DND-41 (cell line): ENCODE measurements at regions not wholly inside any gene's neighbourhood (a gene's known extent, or its start where the extent isn't known, plus 50 kb on each side); places are given as distances from the start of the nearest gene placed in this dataset.
"Not testable (repeated sequence)": the region's sequence is repeated elsewhere in the genome, so short reads cannot be mapped to it uniquely, and the experiment has no call there.

Source experiments
- ATAC-seq: fragments of 200-7000 bp; cut with Tn5 transposase; 3 replicates; pipeline ENCODE4 v1.9.1; 2021; ENCODE audit warnings: low read depth; ENCODE audit not compliant: insufficient read depth
- DNase-seq: peaks from one replicate; pipeline ENCODE4 v3.0.0-alpha.2; 2020
- H2AFZ ChIP-seq: 2 replicates; pipeline ENCODE4 v1.6.0; 2012; ENCODE audit warnings: low read depth, low read length
- H3K27ac ChIP-seq: 2 replicates; pipeline ENCODE4 v1.5.1; 2012; ENCODE audit warnings: low read length, inconsistent platforms
- H3K27me3 ChIP-seq: fragments of 200-600 bp; sonication (generic); 2 replicates; pipeline ENCODE4 v1.6.0; 2012; ENCODE audit warnings: low read length, mild to moderate bottlenecking, inconsistent platforms; ENCODE audit not compliant: insufficient read depth, poor library complexity
- H3K36me3 ChIP-seq: 2 replicates; pipeline ENCODE4 v1.5.1; 2012; ENCODE audit warnings: low read length, inconsistent platforms; ENCODE audit not compliant: insufficient read depth
- H3K4me1 ChIP-seq: 2 replicates; pipeline ENCODE4 v1.5.1; 2012; ENCODE audit warnings: mild to moderate bottlenecking, low read length; ENCODE audit not compliant: insufficient read depth
- H3K4me2 ChIP-seq: 2 replicates; pipeline ENCODE4 v1.6.0; 2012; ENCODE audit warnings: mild to moderate bottlenecking, moderate library complexity, low read length, inconsistent platforms; ENCODE audit not compliant: insufficient read depth
- H3K4me3 ChIP-seq, 2 experiments: fragments of 200-600 bp in 1 of 2; shearing (Covaris generic) in 1 of 2; 2 replicates each; pipeline ENCODE4 v1.5.1; 2012 to 2016; ENCODE audit warnings: inconsistent platforms in 2 of 2, low read length in 2 of 2, mild to moderate bottlenecking in 2 of 2, low read depth in 1 of 2, moderate library complexity in 1 of 2
- H3K79me2 ChIP-seq: 2 replicates; pipeline ENCODE4 v1.6.0; 2012; ENCODE audit warnings: low read length, inconsistent platforms; ENCODE audit not compliant: insufficient read depth
- H3K9ac ChIP-seq: 2 replicates; pipeline ENCODE4 v1.6.0; 2012; ENCODE audit warnings: low read depth, mild to moderate bottlenecking, inconsistent platforms, low read length, moderate library complexity
- H3K9me3 ChIP-seq: 2 replicates; pipeline ENCODE4 v1.5.1; 2012; ENCODE audit warnings: low read length, moderate library complexity, mild to moderate bottlenecking, inconsistent platforms; ENCODE audit not compliant: insufficient read depth, severe bottlenecking
- H4K20me1 ChIP-seq: 2 replicates; pipeline ENCODE4 v1.6.0; 2012; ENCODE audit warnings: low read length; ENCODE audit not compliant: insufficient read depth
- CTCF ChIP-seq: IDR thresholded peaks from 2 replicates; pipeline ENCODE4 v1.5.1; 2012; ENCODE audit warnings: borderline replicate concordance, low read length, moderate library complexity, mild to moderate bottlenecking; ENCODE audit not compliant: poor library complexity, severe bottlenecking; ENCODE audit errors: extremely low read depth
- EZH2 ChIP-seq: IDR thresholded peaks from 3 replicates; pipeline ENCODE4 v1.6.1; 2012; ENCODE audit warnings: borderline replicate concordance, low read depth, mild to moderate bottlenecking, moderate library complexity, low read length, inconsistent platforms; ENCODE audit not compliant: severe bottlenecking

- Histone ChIP-seq H2AFZ (no peak overlapping the region), H3K4me2 (no peak overlapping the region), H3K36me3 (no peaks in the 10 kb centered on the region), H3K9ac (no peak overlapping the region), H3K4me3 (no peak overlapping the region), H3K27ac (no peak overlapping the region), H3K9me3 (no peaks in the 10 kb centered on the region), H4K20me1 (no peaks in the 10 kb centered on the region), H3K79me2 (no peaks in the 10 kb centered on the region), H3K4me1 (no peaks in the 10 kb centered on the region), H3K27me3 (peaks cover 16% of the 10 kb centered on the region)
- TF ChIP-seq CTCF = no peak
- no peak for TF ChIP-seq EZH2
- DNase-seq (no peak), ATAC-seq (no peak)
Measured at GRCh38 chr11:13216019-13216710, 61.4 kb upstream of the BMAL1 start.

- no peaks in the 10 kb centered on the region for H3K36me3 ChIP-seq
- H2AFZ ChIP-seq = no peak overlapping the region
- H3K9ac ChIP-seq = no peak overlapping the region
- DNase-seq = no peak
- no peaks in the 10 kb centered on the region for H3K79me2 ChIP-seq
- H3K4me2 ChIP-seq = no peak overlapping the region
- H3K9me3 ChIP-seq = no peaks in the 10 kb centered on the region
- H4K20me1 ChIP-seq = no peaks in the 10 kb centered on the region
- H3K4me1 ChIP-seq = no peaks in the 10 kb centered on the region
- no peak overlapping the region for H3K27ac ChIP-seq
- ATAC-seq = no peak
- H3K27me3 ChIP-seq = peaks cover 16% of the 10 kb centered on the region
- no peak for TF ChIP-seq CTCF
- TF ChIP-seq EZH2 = no peak
- no peak overlapping the region for H3K4me3 ChIP-seq
Measured at GRCh38 chr11:13216711-13217075, 60.9 kb upstream of the BMAL1 start.

GRCh38 chr11:13218685-13219084 lies 58.9 kb upstream of the BMAL1 start:
- H2AFZ ChIP-seq, H4K20me1 ChIP-seq, H3K36me3 ChIP-seq, H3K27ac ChIP-seq, H3K4me2 ChIP-seq, H3K27me3 ChIP-seq, H3K9ac ChIP-seq, H3K4me3 ChIP-seq, H3K4me1 ChIP-seq, H3K79me2 ChIP-seq, ATAC-seq, DNase-seq, H3K9me3 ChIP-seq: not testable (repeated sequence)

GRCh38 chr11:13220148-13220547 lies 57.4 kb upstream of the BMAL1 start:
- no peaks in the 10 kb centered on the region for H3K9me3 ChIP-seq
- no peak overlapping the region for H3K27ac ChIP-seq
- H3K4me1 ChIP-seq = no peaks in the 10 kb centered on the region
- no peaks in the 10 kb centered on the region for H3K79me2 ChIP-seq
- no peak overlapping the region for H2AFZ ChIP-seq
- no peaks in the 10 kb centered on the region for H3K36me3 ChIP-seq
- ATAC-seq = no peak
- H3K9ac ChIP-seq = no peak overlapping the region
- DNase-seq = no peak
- TF ChIP-seq CTCF (no peak), EZH2 (no peak)
- H3K4me3 ChIP-seq = no peak overlapping the region
- H3K27me3 ChIP-seq = peaks cover 7% of the 10 kb centered on the region
- no peaks in the 10 kb centered on the region for H4K20me1 ChIP-seq
- no peak overlapping the region for H3K4me2 ChIP-seq
